Forelimb muscle (tissue), 1 donor: ENCODE measurements at regions not wholly inside any gene's neighbourhood (a gene's known extent, or its start where the extent isn't known, plus 50 kb on each side); places are given as distances from the start of the nearest gene placed in this dataset.
A peak's percentile ranks its signal among the peaks of the same experiment; 100 is the strongest.

Source experiments
- DNase-seq: peaks from one replicate; pipeline ENCODE4 v3.0.0-alpha.2; 2013; ENCODE audit warnings: low read depth

GRCh38 chr12:20188930-20189653 is 179.2 kb upstream of the PDE3A start:
- no peak for DNase-seq

- DNase-seq, result no peak
Measured at GRCh38 chr12:20189767-20190166, 178.6 kb upstream of the PDE3A start.

- DNase-seq, result no peak
Measured at GRCh38 chr12:20194171-20194570, 174.2 kb upstream of the PDE3A start.

GRCh38 chr12:20196767-20197166 is 171.6 kb upstream of the PDE3A start:
- DNase-seq, result no peak

- no peak for DNase-seq
Measured at GRCh38 chr12:20197411-20197810, 170.9 kb upstream of the PDE3A start.

- DNase-seq, result no peak
Measured at GRCh38 chr12:20199780-20200179, 168.6 kb upstream of the PDE3A start.

- DNase-seq, result no peak
Measured at GRCh38 chr12:20201733-20202132, 166.6 kb upstream of the PDE3A start.

- DNase-seq, result no peak
Measured at GRCh38 chr12:20205854-20206253, 162.5 kb upstream of the PDE3A start.

GRCh38 chr12:20206410-20206809 is 161.9 kb upstream of the PDE3A start:
- DNase-seq, result no peak

GRCh38 chr12:20210621-20211215 is 157.6 kb upstream of the PDE3A start:
- no peak for DNase-seq

GRCh38 chr12:20211541-20211940 is 156.8 kb upstream of the PDE3A start:
- DNase-seq, result no peak

GRCh38 chr12:20211981-20212421 is 156.3 kb upstream of the PDE3A start:
- no peak for DNase-seq

GRCh38 chr12:20212658-20213555 is 155.4 kb upstream of the PDE3A start:
- peak; percentile 88 for DNase-seq

- DNase-seq, result peak; percentile 70
Measured at GRCh38 chr12:20213723-20214625, 154.4 kb upstream of the PDE3A start.

- no peak for DNase-seq
Measured at GRCh38 chr12:20220339-20220738, 148.0 kb upstream of the PDE3A start.

GRCh38 chr12:20232931-20233675 is 135.2 kb upstream of the PDE3A start:
- DNase-seq, result no peak

GRCh38 chr12:20234474-20234873 is 133.9 kb upstream of the PDE3A start:
- DNase-seq, result no peak

GRCh38 chr12:20237091-20237490 is 131.2 kb upstream of the PDE3A start:
- no peak for DNase-seq

GRCh38 chr12:20245491-20245890 is 122.8 kb upstream of the PDE3A start:
- no peak for DNase-seq

- DNase-seq, result no peak
Measured at GRCh38 chr12:20248646-20249045, 119.7 kb upstream of the PDE3A start.

- no peak for DNase-seq
Measured at GRCh38 chr12:20250761-20251160, 117.6 kb upstream of the PDE3A start.
